ENCODE measurements at regions not wholly inside any gene's neighbourhood (a gene's known extent, or its start where the extent isn't known, plus 50 kb on each side); places are given as distances from the start of the nearest gene placed in this dataset.
A peak's percentile ranks its signal among the peaks of the same experiment; 100 is the strongest.

- H3K4me1 ChIP-seq (ENCODE audit: control insufficient read depth, insufficient read depth, low read length) = no peaks in the 10 kb centered on the region
- no peak for TF ChIP-seq CTCF (conservative IDR thresholded peaks at IDR 0.05)
- no peak overlapping the region for H3K9ac ChIP-seq (ENCODE audit: extremely low read depth, low read length, poor library complexity, severe bottlenecking)
- H3K9me3 ChIP-seq (ENCODE audit: control insufficient read depth, low read length) = no peaks in the 10 kb centered on the region
- WGBS, 2 experiments (ENCODE audit: insufficient coverage in 1 of 2, insufficient read length in 1 of 2) = 84 to 86% methylated on average over 7 of the region's 7 CpGs
- H3K36me3 ChIP-seq (ENCODE audit: control insufficient read depth, insufficient read depth, low read length) = no peaks in the 10 kb centered on the region
- no peak overlapping the region for H3K4me3 ChIP-seq (ENCODE audit: low read length)
- no peaks in the 10 kb centered on the region for H3K27me3 ChIP-seq (ENCODE audit: control insufficient read depth, insufficient read depth, low read length, poor library complexity, severe bottlenecking)
- no peak overlapping the region for H3K27ac Mint-ChIP-seq
- H3K36me3 Mint-ChIP-seq (ENCODE audit: low read depth) = no peaks in the 10 kb centered on the region
- no peak overlapping the region for H3K27ac ChIP-seq (ENCODE audit: low read depth, low read length)
- peaks cover 2% of the 10 kb centered on the region for H3K4me1 Mint-ChIP-seq
- DNase-seq = no peak
- peaks cover 1% of the 10 kb centered on the region for H3K9me3 Mint-ChIP-seq
- H3K27me3 Mint-ChIP-seq (ENCODE audit: insufficient read depth) = no peaks in the 10 kb centered on the region
- H3K4me3 Mint-ChIP-seq = no peak overlapping the region
Observed at GRCh38 chr5:3957658-3958057, 362.0 kb downstream of the IRX1 start.

DNA sequence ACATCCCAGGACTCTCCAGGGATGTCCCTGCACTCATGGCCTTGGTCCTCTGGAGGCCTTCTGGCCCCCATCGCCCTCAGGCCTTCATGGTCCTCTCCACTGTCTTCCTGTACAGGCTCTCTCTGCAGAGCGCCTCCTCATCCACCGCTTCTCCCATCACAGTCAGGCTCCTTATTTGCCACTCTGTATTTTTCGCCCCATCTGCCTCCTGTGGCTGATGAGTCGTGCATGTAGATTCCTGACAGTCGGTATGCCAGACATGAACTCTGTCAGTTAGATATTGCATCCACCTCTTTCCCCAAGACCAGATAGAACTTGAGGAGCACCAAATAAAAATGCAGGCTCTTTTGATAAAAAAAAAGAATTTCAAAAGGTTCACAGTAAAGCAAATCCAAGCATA lies 362.8 kb downstream of the IRX1 start:
- TF ChIP-seq CTCF (conservative IDR thresholded peaks at IDR 0.05) = no peak
- Histone ChIP-seq H3K4me1 (ENCODE audit: control insufficient read depth, insufficient read depth, low read length) (no peaks in the 10 kb centered on the region), H3K9me3 (ENCODE audit: control insufficient read depth, low read length) (no peaks in the 10 kb centered on the region), H3K4me3 (ENCODE audit: low read length) (no peak overlapping the region), H3K27ac (ENCODE audit: low read depth, low read length) (no peak overlapping the region), H3K9ac (ENCODE audit: extremely low read depth, low read length, poor library complexity, severe bottlenecking) (no peak overlapping the region), H3K27me3 (ENCODE audit: control insufficient read depth, insufficient read depth, low read length, poor library complexity, severe bottlenecking) (no peaks in the 10 kb centered on the region), H3K36me3 (ENCODE audit: control insufficient read depth, insufficient read depth, low read length) (no peaks in the 10 kb centered on the region)
- Mint-ChIP-seq H3K4me1 (peaks cover 2% of the 10 kb centered on the region), H3K9me3 (no peaks in the 10 kb centered on the region), H3K27ac (no peak overlapping the region), H3K36me3 (ENCODE audit: low read depth) (no peaks in the 10 kb centered on the region), H3K27me3 (ENCODE audit: insufficient read depth) (no peaks in the 10 kb centered on the region), H3K4me3 (no peak overlapping the region)
- WGBS, 2 experiments (ENCODE audit: insufficient coverage in 1 of 2, insufficient read length in 1 of 2) = 92 to 94% methylated on average over 5 to 6 of the region's 6 CpGs
- peak; percentile 53 for DNase-seq

DNA sequence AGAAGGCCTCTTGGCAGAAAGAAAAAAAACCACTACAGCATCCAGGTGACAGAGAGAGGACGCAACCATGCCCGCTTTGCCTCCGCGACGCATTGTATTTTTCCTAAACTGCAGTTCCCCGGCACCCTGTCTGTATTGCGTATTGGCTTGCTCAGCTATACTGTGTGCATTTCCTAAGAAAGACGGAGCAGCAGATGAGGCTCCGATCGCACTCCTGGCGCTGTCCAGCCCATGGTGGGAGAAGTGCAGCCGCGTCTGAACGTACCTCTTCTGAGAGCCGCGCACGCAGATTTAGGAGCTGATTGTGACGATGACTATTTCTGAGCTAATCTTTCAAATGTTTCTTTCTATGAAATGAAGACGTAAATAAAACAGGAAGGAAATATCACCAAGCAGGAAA lies 366.5 kb downstream of the IRX1 start:
- H3K4me3 ChIP-seq (ENCODE audit: low read length) = no peak overlapping the region
- no peaks in the 10 kb centered on the region for H3K4me1 Mint-ChIP-seq
- H3K4me3 Mint-ChIP-seq = no peak overlapping the region
- WGBS, 2 experiments (ENCODE audit: insufficient coverage in 1 of 2, insufficient read length in 1 of 2) = 95 to 96% methylated on average over 16 to 19 of the region's 19 CpGs
- no peaks in the 10 kb centered on the region for H3K9me3 Mint-ChIP-seq
- no peaks in the 10 kb centered on the region for H3K36me3 ChIP-seq (ENCODE audit: control insufficient read depth, insufficient read depth, low read length)
- H3K9ac ChIP-seq (ENCODE audit: extremely low read depth, low read length, poor library complexity, severe bottlenecking) = no peak overlapping the region
- no peaks in the 10 kb centered on the region for H3K27me3 Mint-ChIP-seq (ENCODE audit: insufficient read depth)
- H3K27me3 ChIP-seq (ENCODE audit: control insufficient read depth, insufficient read depth, low read length, poor library complexity, severe bottlenecking) = no peaks in the 10 kb centered on the region
- no peaks in the 10 kb centered on the region for H3K4me1 ChIP-seq (ENCODE audit: control insufficient read depth, insufficient read depth, low read length)
- H3K9me3 ChIP-seq (ENCODE audit: control insufficient read depth, low read length) = no peaks in the 10 kb centered on the region
- TF ChIP-seq CTCF (conservative IDR thresholded peaks at IDR 0.05) = no peak
- no peaks in the 10 kb centered on the region for H3K36me3 Mint-ChIP-seq (ENCODE audit: low read depth)
- H3K27ac ChIP-seq (ENCODE audit: low read depth, low read length) = no peak overlapping the region
- no peak for DNase-seq
- no peak overlapping the region for H3K27ac Mint-ChIP-seq

Measured in endodermal cell (in vitro differentiated cells).